Cardiac fibroblast (primary cell): ENCODE measurements at regions not wholly inside any gene's neighbourhood (a gene's known extent, or its start where the extent isn't known, plus 50 kb on each side); places are given as distances from the start of the nearest gene placed in this dataset.

Experiments used
- DNase-seq, 2 donors: peaks; one replicate each; pipeline versions ENCODE4 v3.0.0 to v3.0.0-alpha.2; 2010; ENCODE audit warnings: low read depth in 2 of 2
- H3K4me3 ChIP-seq, 2 donors: replicated peaks in 1 of 2; 1 replicate in 1 of 2; 2 replicates in 1 of 2; pipeline ENCODE4 v1.5.1; 2011; ENCODE audit warnings: low read depth in 2 of 2, low read length in 2 of 2, mild to moderate bottlenecking in 2 of 2, moderate library complexity in 1 of 2
- CTCF ChIP-seq: IDR thresholded peaks from one replicate; pipeline ENCODE4 v1.5.1; 2011; ENCODE audit warnings: low read depth, mild to moderate bottlenecking, low read length, inconsistent platforms

DNA sequence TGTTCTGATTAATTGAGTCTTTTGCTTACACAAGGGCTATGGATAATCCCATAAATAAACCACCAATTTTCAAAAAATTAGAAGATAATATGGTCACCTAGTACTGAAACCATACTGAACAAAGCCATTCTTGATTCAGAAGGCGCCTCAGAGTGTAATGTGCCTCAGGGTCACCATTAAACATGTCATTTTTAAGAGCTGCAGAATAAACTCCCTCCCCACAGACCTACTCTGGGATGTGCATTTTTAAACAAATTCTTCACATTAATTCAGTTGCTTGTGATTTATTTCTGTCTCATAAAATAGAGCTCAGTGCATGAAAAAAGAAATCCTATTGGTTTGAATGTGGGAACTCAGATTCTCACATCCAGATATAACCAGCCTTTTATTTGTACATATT is 202.1 kb upstream of the HEY2 start:
- H3K4me3 ChIP-seq: no peak overlapping the region
- no peak for DNase-seq
- no peak for TF ChIP-seq CTCF

DNA sequence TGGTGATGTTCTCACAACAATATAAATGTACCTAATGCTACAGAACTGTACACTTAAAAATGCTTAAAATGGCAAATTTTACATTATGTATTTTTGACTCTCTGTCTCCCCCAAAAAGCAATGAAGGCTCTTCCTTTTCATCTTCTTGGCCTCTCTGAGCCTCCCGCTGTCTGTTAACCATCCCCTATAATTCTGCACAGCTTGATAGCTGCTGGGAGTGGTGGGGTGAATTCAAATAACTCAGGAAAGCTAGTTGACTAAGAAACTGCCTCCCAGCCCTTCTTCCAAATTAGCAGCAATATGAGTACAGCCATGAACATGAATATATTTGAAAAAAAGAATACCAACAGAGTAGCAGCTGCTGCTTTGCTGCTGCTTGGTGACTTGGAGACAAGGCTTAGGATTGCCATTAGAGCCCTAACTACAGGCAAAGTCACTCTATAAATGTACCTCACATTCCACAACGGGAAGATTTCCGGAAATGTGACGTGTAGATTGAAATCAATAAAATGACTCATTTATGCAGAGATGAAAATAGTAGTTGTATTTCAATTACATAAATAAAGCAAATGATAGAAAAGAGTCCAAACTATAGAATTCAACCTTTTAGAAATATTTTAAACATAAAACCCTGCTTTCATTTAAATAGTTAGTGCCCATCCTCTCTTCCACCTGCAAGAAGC is 200.1 kb upstream of the HEY2 start:
- no peak for DNase-seq
- TF ChIP-seq CTCF: no peak
- H3K4me3 ChIP-seq: no peak overlapping the region

GRCh38 chr6:125550892-125551291 is 198.5 kb upstream of the HEY2 start:
- DNase-seq: peak in 1 of 2 donors; percentile 2
- H3K4me3 ChIP-seq: no peak overlapping the region
- no peak for TF ChIP-seq CTCF

DNA sequence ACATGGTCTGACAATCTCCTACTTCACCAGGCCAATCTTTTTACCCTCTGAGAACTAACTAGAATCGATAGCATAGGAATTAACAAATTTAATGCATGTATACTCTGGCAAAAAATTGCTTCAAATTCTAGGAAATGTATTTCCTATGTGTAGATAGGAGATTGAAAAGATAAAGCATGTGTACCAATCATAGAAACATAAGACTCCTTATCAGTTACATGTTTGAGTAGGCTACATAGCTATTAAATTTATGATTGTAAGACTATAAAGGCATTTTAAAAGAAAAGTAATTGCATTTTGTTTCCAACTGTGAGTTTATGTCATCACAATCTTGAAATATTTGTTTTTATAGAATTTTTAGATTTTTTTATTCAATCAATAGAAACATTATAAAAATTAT is 196.6 kb upstream of the HEY2 start:
- TF ChIP-seq CTCF: no peak
- no peak for DNase-seq
- H3K4me3 ChIP-seq: no peak overlapping the region

DNA sequence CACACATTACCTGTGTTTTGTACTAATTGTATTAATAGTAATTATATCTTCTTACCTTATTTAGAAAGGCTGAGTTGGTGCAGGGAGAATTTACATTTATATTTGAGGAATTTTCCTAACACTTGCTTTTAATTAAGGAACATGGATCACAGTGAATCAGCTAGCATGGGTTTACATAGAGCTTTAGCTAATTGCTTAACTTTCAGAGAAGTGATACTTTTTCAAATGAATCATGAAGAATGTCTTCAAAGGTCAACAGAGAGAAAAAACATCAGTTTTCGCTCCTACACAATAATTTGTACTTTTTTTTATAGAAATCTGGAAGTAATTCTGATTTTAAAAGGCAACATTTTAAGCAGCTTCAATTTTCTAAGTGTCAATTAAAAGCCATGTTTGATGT is 195.0 kb upstream of the HEY2 start:
- no peak overlapping the region for H3K4me3 ChIP-seq
- DNase-seq: no peak
- no peak for TF ChIP-seq CTCF

DNA sequence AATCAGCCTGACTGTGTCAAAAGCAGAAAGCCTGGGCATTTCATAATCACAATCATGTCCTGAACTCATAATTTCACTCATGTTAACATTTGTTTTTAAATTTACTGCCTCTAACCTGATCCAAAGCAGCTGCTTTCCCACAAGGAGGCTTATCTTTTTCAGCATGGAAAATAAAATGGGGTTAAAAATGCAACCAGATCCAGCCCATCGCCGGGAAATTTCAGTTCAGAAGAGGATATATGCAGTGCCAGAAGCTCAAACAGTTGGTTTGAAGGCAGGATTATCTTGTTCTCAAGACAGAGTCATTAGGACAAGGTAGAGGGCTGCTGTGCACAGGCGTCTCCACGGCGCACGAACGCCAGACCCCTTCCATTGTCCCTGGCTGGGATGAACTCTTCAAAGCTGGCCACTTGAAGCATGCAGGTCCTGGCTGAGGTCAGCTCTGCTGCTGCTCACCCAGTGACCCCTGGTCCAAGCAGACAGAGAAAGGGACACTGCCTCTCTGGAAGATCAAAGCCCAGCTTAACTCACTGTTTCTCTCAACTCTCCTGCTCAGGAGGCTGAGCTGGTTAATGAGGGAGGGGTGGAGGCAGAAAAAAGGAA is 191.1 kb upstream of the HEY2 start:
- no peak for TF ChIP-seq CTCF
- H3K4me3 ChIP-seq: no peak overlapping the region
- peak in 1 of 2 donors; percentile 7 for DNase-seq

DNA sequence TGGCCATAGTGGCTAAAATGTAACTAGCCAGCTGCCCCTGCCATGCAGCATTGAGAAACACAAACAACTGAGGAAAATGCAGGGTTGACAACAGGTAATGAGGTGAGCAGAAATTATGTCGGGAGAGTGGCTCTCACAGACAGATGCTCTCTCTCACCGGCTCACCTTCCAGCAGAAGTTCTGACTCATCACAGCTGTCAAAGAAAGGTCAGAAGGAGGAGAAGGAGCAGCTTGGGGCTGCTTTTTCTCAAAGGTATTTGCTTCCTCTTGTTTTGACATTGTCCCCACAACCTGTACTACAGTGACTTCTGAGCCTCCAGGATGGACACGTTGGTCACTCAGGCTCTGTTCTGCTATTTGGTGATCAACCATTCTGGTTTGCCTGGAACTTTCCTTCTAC is 190.5 kb upstream of the HEY2 start:
- H3K4me3 ChIP-seq: no peak overlapping the region
- TF ChIP-seq CTCF: no peak
- DNase-seq: no peak
